ENCODE measurements at regions not wholly inside any gene's neighbourhood (a gene's known extent, or its start where the extent isn't known, plus 50 kb on each side); places are given as distances from the start of the nearest gene placed in this dataset.

DNA sequence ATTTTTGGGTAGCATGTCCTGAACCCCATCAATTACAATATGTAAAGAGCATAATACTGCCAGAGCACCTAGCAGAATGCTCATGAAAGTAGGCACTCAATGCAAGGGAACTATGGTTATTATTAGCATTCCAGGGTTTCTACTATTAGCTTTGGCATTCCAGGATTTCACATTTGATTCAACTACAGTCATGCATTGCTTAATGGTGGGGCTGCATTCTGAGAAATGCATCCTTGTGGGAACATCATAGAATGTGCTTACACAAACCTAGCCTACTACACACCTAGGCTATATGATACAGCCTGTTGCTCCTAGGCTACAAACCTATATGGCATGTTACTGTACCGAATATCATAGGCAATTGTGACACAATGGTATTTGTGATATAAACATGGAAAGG lies 247.8 kb downstream of the CD83 start:
- Histone ChIP-seq H3K14ac (ENCODE audit: insufficient read depth, low read length) (no peak overlapping the region), H4K8ac (replicated peaks; ENCODE audit: insufficient read length, low read depth, low read length) (no peak overlapping the region), H4K91ac (ENCODE audit: insufficient read length, low read depth, low read length) (no peak overlapping the region), H4K20me1 (ENCODE audit: control insufficient read depth, insufficient read depth, insufficient read length) (no peaks in the 10 kb centered on the region), H2AFZ (ENCODE audit: low read length) (no peak overlapping the region), H2BK5ac (ENCODE audit: insufficient read length, low read length) (no peak overlapping the region), H3K9ac (ENCODE audit: extremely low read depth, insufficient read length, low read length) (no peak overlapping the region), H3K27ac (ENCODE audit: insufficient read length, low read depth, low read length) (no peak overlapping the region), H3K4me2 (ENCODE audit: insufficient read depth, insufficient read length, low read length) (no peak overlapping the region), H2BK15ac (ENCODE audit: low read depth, low read length) (no peak overlapping the region), H3K23ac (ENCODE audit: insufficient read length, low read depth, low read length) (no peak overlapping the region), H3K79me2 (ENCODE audit: insufficient read depth, low read length) (no peaks in the 10 kb centered on the region), H3K4ac (ENCODE audit: low read depth, low read length) (no peak overlapping the region), H3K79me1 (ENCODE audit: insufficient read depth, low read depth, low read length, poor library complexity, severe bottlenecking) (no peaks in the 10 kb centered on the region), H2BK20ac (ENCODE audit: low read depth, low read length, poor library complexity, severe bottlenecking) (no peak overlapping the region), H3K27me3 (ENCODE audit: insufficient read depth, low read length) (no peaks in the 10 kb centered on the region), H3K56ac (ENCODE audit: insufficient read length, low read depth, low read length) (no peak overlapping the region), H3K4me1 (ENCODE audit: insufficient read depth, low read length) (peaks cover 15% of the 10 kb centered on the region; the same call in 1 of the 2 replicates), H3T11ph (ENCODE audit: low read length) (no peak overlapping the region), H2BK120ac (ENCODE audit: low read depth, low read length, poor library complexity, severe bottlenecking) (no peak overlapping the region), H2BK12ac (ENCODE audit: insufficient read length, low read depth, low read length) (no peak overlapping the region), H4K5ac (ENCODE audit: insufficient read length, low read depth, low read length) (no peak overlapping the region), H3K23me2 (ENCODE audit: insufficient read length, low read depth, low read length, poor library complexity, severe bottlenecking) (no peaks in the 10 kb centered on the region), H2AK5ac (ENCODE audit: insufficient read length, low read length) (no peak overlapping the region), H3K18ac (ENCODE audit: insufficient read length, low read depth, low read length) (no peak overlapping the region), H3K9me3 (ENCODE audit: control insufficient read depth, low read depth, low read length) (no peaks in the 10 kb centered on the region)
- no CpG with 5 or more reads among the region's 1 CpG for WGBS (ENCODE audit: extremely low coverage, insufficient read length, low lambda C conversion rate)
- no peaks in the 10 kb centered on the region; the same call in 1 of the 2 replicates for H3K27me3 Mint-ChIP-seq (ENCODE audit: low read depth)
- H3K4me1 Mint-ChIP-seq, result peaks cover 63 to 82% of the 10 kb centered on the region in 2 experiments
- no peak for DNase-seq
- no peak overlapping the region; a peak in 1 of 7 replicates for H3K27ac Mint-ChIP-seq
- TF ChIP-seq, protein P1, sequence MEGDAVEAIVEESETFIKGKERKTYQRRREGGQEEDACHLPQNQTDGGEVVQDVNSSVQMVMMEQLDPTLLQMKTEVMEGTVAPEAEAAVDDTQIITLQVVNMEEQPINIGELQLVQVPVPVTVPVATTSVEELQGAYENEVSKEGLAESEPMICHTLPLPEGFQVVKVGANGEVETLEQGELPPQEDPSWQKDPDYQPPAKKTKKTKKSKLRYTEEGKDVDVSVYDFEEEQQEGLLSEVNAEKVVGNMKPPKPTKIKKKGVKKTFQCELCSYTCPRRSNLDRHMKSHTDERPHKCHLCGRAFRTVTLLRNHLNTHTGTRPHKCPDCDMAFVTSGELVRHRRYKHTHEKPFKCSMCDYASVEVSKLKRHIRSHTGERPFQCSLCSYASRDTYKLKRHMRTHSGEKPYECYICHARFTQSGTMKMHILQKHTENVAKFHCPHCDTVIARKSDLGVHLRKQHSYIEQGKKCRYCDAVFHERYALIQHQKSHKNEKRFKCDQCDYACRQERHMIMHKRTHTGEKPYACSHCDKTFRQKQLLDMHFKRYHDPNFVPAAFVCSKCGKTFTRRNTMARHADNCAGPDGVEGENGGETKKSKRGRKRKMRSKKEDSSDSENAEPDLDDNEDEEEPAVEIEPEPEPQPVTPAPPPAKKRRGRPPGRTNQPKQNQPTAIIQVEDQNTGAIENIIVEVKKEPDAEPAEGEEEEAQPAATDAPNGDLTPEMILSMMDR (conservative IDR thresholded peaks at IDR 0.05), result no peak
- H3K4me3 Mint-ChIP-seq, result no peak overlapping the region
- peaks cover 0 to 2% of the 10 kb centered on the region in 2 experiments; a peak in 2 of 5 replicates for H3K9me3 Mint-ChIP-seq
- no peaks in the 10 kb centered on the region; a peak in 1 of 7 replicates for H3K36me3 Mint-ChIP-seq (ENCODE audit: insufficient read depth in 1 of 3, low read depth in 3 of 3)
